SKM-1 (cell line): ENCODE measurements at regions not wholly inside any gene's neighbourhood (a gene's known extent, or its start where the extent isn't known, plus 50 kb on each side); places are given as distances from the start of the nearest gene placed in this dataset.

Source experiments
- DNase-seq: peaks from one replicate; lab custom pipeline; 2025; ENCODE audit not compliant: unreplicated experiment; lab: John Stamatoyannopoulos, UW

DNA sequence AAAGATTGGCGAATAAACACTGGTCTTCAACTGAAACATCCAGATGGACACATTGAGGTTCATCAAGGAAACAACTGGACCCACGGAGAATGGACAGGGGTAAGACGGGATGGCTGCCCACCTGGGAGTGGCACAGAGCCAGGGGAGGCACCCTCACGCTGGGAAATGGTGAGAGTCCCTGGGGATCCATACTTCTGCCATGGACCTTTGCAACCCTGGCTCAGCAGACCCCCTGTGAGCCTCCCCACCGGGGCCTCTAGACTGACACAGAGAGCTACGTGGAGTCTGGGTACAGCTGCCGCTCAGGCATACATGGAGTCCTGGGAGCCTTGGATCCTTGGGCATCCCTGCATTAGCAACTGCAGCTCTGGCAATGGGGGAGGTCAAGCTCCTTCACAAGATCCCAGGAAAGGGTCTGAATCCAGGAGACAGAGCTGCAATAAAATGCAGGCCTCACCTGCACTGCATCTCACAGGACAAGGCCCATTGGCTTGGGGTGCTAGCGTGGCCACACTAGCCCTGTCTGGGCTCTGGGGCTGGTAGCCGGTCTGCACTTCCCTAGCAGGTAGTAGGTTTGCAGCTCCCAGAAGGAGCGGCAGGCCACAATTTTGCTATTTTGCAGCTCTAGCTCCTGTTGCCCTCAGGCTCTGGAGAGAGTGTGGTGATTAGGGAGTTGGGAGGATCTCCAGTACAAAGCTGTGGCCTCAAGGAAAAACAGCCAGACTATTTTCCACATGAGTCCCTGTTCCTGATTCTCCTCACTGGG lies 496.4 kb upstream of the LRRC4C start:
- DNase-seq = no peak

- no peak for DNase-seq
Measured at GRCh38 chr11:41963406-41963805, 504.0 kb upstream of the LRRC4C start.

DNA sequence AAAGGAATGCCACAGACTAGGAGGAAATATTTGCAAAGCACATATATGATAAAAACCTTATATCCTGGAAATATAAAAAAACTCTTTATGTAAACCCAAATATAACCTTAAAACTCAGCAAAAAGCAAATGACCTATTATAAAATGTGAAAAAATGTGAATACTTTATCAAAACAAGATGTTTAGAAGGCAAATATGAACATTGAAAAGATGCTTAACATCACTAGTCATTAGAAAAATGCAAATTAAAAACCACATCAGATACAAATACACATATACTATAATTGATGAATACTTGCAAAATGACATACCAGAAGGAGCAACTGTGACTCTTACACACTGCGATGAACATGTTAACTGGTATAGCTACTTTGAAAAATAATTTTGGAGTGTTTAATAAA lies 511.2 kb upstream of the LRRC4C start:
- DNase-seq = no peak

GRCh38 chr11:41971592-41971991 lies 512.1 kb upstream of the LRRC4C start:
- DNase-seq = no peak

GRCh38 chr11:41978945-41979344 lies 519.5 kb upstream of the LRRC4C start:
- no peak for DNase-seq

DNA sequence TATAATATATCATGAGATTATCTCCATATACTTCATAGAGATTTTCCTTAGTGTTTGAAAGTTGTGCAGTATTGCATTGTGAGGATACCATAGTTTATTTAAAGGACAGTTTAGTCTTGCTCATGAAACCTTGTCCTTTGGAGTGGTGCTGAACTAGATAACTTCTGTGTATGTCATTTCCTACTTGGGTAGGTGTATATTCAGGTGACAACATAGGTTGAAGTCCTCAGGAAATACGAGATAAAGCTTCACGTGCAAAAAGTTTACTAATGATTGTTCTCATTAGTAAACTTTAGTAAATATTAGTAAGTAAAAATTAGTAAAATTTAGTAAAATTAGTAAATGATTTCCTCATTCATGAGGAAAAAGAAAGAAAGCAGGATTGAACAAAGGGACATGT lies 521.3 kb upstream of the LRRC4C start:
- no peak for DNase-seq

DNA sequence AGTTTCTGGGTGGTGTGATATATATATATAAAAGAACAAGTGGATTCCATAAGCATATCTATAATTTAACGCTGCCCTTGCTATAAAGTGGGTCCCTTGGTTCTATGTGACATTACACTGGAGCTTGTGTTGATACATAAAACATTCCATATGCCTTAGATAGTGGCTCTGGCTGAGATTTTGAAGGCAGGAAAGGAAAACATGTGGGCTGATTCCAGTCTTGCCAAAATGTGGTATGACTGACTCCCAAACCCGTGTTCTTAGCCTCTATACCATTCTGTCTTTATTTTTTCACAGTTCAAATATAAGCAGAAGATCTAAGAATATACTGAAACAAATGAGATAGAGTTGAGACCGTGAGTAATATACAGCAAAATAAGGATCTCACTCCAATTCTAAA lies 522.8 kb upstream of the LRRC4C start:
- DNase-seq = no peak

- DNase-seq = no peak
Measured at GRCh38 chr11:41982975-41983374, 523.5 kb upstream of the LRRC4C start.

DNA sequence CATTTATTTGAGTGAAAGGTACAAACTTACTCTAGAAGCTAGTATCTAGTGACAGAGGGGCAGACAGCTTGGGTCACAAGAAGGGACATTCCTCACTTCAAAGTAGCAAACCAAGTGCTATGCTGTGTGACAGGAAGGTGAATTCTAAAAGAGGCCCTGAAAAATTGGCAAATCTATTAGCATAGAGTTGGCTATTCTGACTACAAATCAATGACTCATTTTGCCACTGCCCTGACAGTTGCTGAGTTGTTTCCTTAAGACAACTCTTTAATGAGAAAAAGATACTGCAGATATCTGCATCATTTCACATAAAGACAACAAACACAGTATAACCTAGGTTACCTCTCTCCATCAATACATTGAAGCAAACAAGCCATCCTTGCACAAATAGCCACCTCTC lies 524.0 kb upstream of the LRRC4C start:
- no peak for DNase-seq

DNA sequence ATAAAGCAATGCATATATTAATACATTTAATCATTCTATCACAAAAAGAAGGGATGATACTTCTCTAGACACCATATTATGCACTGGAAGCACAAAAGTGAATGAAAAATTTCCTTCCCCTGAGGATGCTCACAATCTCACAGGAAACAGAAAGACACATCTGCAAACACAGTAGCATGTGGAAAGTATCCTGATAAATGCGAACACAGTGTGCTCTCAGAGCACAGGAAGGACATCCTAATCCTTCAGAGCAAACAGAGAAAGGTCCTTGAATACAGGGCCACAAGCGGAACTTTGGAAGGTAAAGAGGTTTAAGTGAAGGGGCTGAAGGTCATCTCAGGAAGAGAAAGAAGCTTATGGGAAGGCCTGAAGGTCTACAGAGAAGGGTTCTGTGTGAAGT lies 524.6 kb upstream of the LRRC4C start:
- no peak for DNase-seq

DNA sequence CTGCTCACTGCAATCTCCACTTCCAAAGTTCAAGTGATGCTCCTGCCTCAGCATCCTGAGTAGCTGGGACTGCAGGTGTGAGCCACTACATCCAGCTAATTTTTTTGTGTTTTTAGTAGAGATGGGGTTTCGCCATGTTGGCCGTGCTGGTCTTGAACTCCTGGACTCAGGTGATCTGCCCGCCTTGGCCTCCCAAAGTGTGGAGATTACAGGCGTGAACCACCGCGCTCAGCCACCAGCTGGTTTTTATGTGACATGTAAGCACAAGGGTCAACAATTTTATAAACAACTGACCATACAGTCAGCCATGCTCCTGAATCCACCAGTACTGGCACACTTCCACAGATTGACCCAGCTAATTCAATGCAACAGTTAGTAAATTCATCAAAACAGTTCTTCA lies 526.3 kb upstream of the LRRC4C start:
- DNase-seq = no peak

DNA sequence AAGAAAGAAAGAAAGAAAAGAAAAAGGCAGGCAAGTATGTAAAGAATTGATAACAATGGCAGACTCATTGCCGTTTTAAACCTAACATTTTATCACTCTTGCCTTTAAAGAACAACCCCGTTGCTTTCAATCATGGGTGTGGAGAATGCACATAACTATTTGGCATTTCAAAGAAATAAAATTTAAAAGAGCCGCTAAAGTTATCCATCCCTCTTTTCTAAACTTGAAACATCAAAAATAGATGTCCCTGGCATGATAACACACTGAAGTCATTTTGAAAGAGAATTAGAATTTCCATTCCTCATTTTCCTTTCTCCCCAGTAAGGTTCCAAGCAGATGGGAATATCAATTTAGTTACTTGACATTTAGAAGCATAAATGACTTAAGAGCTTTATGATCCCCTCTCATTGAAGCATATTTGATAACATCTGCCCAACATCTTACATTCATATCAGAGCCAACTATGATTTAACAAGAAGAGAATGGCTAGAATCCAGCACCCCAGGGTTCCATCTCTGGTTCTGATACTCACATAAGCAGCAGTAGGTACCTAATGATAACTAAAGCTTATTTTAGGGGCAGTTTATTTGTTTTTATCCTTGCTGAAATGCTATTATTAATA lies 529.6 kb upstream of the LRRC4C start:
- no peak for DNase-seq

DNA sequence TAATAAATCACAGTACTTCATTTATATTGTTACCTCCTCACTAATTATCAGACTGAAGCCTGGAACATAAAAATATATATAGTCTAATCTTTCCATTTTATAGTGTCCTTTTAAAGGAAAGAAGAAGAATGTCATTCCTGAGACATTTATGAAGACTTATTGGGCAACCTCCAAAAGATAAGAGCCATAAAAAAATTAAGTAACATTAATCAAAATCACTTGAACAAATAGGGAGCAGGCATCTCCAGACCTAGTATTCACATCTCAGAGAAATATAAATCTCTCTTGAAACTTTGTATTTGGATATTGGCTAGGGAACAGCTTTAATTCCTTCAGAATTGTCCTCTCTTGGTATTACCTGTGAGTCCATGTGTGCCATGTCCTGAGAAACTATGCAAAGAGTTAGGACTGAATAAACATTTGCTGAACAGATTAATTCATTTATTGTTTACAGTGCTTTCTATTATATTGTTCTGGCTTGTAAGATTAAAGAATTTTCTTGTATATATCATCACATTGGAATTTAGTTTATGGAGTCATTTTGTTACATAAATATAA lies 530.5 kb upstream of the LRRC4C start:
- DNase-seq = no peak

GRCh38 chr11:41996533-41996932 lies 537.1 kb upstream of the LRRC4C start:
- no peak for DNase-seq

- DNase-seq = no peak
Measured at GRCh38 chr11:41997844-41998401, 538.5 kb upstream of the LRRC4C start.

DNA sequence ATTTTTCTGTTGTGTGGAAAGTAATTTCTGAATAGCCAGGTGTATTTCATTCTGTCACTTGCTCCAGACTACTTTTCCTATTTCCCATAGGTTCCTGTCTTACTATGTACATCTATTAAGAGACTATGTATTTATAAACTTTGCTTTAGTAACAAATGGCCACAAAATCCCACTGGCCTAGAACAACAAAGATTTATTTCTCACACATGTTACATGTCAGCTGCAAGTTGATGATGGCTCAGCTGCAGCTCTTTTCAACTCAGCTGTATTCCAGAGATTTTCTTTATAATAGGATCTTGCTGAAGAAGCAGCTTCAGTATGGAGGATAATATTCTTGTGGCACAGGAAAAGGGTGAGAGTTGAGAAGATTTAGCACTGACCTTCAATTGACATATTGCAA lies 539.6 kb upstream of the LRRC4C start:
- DNase-seq = no peak

DNA sequence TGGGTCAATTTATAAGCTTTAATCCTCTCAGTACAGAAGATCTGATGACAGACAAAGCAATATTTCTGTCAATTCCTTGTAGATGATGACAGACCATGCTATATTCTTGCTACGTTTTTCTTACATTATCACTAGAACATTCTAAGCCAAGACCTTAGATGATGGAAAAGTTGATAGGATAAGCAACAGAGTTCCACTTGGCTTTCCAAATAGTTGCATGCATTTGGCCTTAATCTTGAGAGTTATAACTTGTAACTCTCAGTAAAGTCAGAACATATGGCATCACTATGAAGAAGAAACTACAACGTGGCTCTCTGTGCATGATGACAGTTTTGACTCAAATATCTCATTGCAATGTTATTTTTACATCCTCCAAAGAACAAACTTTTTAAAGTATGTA lies 544.3 kb upstream of the LRRC4C start:
- no peak for DNase-seq

DNA sequence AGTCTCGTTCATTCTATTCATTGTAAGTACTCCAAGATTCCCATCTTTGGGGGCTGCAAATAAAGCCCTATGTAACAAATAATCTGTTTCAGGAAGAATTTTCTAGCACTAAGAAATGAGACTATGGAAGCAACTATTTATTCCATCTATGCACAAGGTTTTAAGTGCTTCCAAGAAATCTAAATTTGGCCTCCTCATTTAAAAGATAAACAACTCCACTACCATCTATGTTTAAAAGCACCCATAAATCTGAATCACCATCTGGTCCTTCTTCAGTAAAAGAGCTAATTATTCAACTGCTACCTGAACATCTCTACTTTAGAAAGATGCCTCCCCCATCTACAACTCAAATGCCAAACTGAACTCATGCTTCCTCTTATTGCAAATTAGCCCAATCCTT lies 547.3 kb upstream of the LRRC4C start:
- DNase-seq = no peak

- no peak for DNase-seq
Measured at GRCh38 chr11:42012271-42012670, 552.8 kb upstream of the LRRC4C start.

DNA sequence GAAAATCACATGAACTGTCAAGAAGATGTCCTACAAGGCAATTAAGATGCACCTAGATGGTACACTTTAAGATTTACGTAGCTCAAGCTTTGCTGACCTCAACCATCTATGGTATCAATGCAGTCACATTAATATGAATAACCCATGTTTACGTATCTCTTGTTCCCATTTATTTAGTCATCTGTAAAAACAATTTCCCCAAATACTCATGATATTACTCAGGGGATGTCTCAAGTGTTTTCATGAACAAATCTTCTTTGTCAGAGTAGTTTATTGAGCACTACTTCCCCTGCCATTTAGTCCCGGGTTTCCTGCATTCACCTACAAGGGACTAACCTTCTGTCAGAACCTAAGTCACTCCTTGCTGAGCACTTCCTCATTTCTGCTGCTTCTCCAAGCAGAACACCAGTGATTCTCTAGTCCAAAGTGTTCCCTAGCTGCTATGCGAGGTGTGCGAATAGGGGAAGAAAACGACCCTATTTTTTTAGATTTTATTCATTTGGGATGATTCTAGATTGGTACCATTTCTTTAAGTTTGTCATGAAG lies 554.3 kb upstream of the LRRC4C start:
- DNase-seq = no peak

GRCh38 chr11:42021911-42022310 lies 562.5 kb upstream of the LRRC4C start:
- DNase-seq = no peak

DNA sequence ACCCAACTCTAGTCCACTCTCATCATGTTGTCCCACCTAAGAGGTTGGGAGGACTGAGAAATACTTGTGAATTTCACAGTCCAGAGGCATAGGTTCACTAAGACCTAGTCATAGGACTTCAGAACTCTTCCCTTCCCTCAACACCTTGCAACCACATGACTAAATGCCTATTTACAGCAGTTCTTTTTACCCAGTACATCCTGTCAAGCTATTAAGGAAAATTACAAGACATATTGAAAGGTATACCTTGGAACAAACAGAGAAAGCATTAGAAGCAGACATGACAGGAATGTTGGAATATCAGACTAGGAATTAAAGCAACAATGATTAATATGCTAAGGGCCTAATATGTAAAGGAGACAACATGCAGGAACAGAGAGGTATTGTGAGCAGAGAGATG lies 563.8 kb upstream of the LRRC4C start:
- no peak for DNase-seq
